HEK293T (cell line): ENCODE measurements at regions not wholly inside any gene's neighbourhood (a gene's known extent, or its start where the extent isn't known, plus 50 kb on each side); places are given as distances from the start of the nearest gene placed in this dataset.

ENCODE experiments used
- FOXA1 ChIP-seq: fragments of 450-650 bp; IDR thresholded peaks from 2 replicates; pipeline ENCODE4 v1.6.1; 2016; ENCODE audit warnings: mild to moderate bottlenecking
- FOXK2 ChIP-seq: fragments of 450-650 bp; IDR thresholded peaks from 2 replicates; pipeline ENCODE4 v1.6.1; 2016; ENCODE audit warnings: mild to moderate bottlenecking
- FOXM1 ChIP-seq: fragments of 450-650 bp; IDR thresholded peaks from 2 replicates; pipeline ENCODE4 v1.6.1; 2017; ENCODE audit warnings: mild to moderate bottlenecking, borderline replicate concordance
- L3MBTL2 ChIP-seq: fragments of 450-650 bp; conservative IDR thresholded peaks from 2 replicates; pipeline ENCODE4 v1.6.1; 2016; ENCODE audit warnings: mild to moderate bottlenecking
- SP1 ChIP-seq: fragments of 450-650 bp; IDR thresholded peaks from 2 replicates; pipeline ENCODE4 v1.6.1; 2017
- SUZ12 ChIP-seq: fragments of 450-650 bp; IDR thresholded peaks from 2 replicates; pipeline ENCODE4 v1.6.1; 2016; ENCODE audit warnings: mild to moderate bottlenecking
- TARDBP ChIP-seq: fragments of 450-650 bp; IDR thresholded peaks from 2 replicates; pipeline ENCODE4 v1.6.1; 2016

DNA sequence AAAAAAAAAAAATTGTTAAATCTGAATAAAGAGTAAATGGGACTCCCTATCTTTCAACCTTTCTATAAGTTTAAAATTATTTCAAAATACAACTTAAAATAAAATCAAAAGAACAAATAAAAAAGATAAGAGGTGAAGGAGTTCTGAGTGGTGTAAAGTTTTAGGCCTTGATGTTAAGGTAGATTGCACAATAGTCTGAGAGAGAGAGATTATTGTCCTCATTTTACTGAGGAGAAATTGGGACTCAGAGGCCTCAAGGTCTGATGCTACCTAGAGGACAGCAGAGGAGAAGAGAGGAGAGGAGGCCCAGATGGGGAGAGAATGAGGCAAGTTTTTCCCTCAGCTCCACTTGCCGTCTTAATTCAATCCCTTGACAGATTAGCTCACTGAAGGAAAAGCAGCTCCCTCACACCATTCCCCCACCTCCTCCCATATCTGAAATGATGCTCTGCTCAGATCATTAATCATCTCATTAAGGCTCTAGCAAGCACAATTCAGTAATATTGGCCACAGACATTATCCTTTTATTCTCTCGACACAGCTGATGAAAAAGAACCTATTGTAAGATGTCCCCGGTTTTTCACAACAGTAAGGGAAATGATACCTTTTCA lies 106.3 kb upstream of the PTPN13 start:
- no peak for TF ChIP-seq TARDBP
- no peak for TF ChIP-seq SUZ12
- TF ChIP-seq FOXA1, result no peak
- no peak for TF ChIP-seq L3MBTL2
- no peak for TF ChIP-seq FOXM1
- no peak for TF ChIP-seq FOXK2
- TF ChIP-seq SP1, result no peak
